ENCODE measurements at regions not wholly inside any gene's neighbourhood (a gene's known extent, or its start where the extent isn't known, plus 50 kb on each side); places are given as distances from the start of the nearest gene placed in this dataset.
"Not testable (repeated sequence)": the region's sequence is repeated elsewhere in the genome, so short reads cannot be mapped to it uniquely, and the experiment has no call there.

DNA sequence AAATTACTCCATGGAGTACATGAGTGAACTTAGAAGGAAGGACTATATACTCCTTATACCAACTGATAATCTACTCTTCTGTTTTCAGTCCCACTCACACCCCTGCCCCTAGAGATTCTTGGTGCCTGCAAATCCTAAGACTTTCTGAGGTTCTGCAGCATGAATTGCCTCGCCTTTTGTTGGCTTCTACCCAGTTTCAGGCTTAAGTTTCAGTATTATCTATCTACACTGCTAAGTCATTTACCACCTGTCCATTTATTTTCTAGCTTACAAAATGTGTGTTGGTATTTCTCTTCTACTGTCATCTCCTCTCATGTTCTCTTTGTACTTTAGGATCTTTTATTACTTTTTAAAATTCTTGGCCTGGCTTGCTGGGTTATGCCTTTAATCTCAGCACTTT is 94.4 kb upstream of the AMOT start:
- Histone ChIP-seq H3K27ac (ENCODE audit: poor library complexity, severe bottlenecking) (no peak overlapping the region), H3K27me3 (ENCODE audit: insufficient read depth, poor library complexity, severe bottlenecking) (no peaks in the 10 kb centered on the region), H3K4me3 (ENCODE audit: severe bottlenecking) (no peak overlapping the region), H3K36me3 (ENCODE audit: low read depth) (no peaks in the 10 kb centered on the region), H3K4me1 (ENCODE audit: insufficient read depth, poor library complexity, severe bottlenecking) (no peaks in the 10 kb centered on the region), H3K9me3 (ENCODE audit: severe bottlenecking) (no peaks in the 10 kb centered on the region)
- DNase-seq (ENCODE audit: low spot score) (no peak), ATAC-seq (ENCODE audit: low read depth) (no peak)
- TF ChIP-seq, protein P1, sequence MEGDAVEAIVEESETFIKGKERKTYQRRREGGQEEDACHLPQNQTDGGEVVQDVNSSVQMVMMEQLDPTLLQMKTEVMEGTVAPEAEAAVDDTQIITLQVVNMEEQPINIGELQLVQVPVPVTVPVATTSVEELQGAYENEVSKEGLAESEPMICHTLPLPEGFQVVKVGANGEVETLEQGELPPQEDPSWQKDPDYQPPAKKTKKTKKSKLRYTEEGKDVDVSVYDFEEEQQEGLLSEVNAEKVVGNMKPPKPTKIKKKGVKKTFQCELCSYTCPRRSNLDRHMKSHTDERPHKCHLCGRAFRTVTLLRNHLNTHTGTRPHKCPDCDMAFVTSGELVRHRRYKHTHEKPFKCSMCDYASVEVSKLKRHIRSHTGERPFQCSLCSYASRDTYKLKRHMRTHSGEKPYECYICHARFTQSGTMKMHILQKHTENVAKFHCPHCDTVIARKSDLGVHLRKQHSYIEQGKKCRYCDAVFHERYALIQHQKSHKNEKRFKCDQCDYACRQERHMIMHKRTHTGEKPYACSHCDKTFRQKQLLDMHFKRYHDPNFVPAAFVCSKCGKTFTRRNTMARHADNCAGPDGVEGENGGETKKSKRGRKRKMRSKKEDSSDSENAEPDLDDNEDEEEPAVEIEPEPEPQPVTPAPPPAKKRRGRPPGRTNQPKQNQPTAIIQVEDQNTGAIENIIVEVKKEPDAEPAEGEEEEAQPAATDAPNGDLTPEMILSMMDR (IDR thresholded peaks at IDR 0.05; ENCODE audit: poor library complexity, severe bottlenecking), result no peak

DNA sequence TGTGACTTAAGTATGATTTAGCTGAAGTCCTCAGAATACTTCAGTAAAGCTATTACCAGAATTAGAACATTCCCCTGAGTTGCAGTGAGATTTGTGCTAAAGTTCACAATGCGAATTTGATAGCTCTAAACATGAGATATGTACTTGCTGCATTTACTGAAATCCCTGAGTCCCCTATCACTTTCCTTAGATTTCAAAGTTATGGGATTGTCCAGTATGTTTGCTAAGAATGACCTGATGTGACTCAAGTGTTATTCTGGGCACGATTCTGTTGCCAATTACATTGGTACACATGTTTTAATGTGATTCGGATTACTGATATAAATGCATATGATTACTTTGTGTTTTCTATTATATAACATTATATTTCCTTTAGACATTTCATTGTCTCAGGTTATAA is 91.3 kb upstream of the AMOT start:
- no peaks in the 10 kb centered on the region for H3K9me3 ChIP-seq (ENCODE audit: severe bottlenecking)
- TF ChIP-seq, protein P1 (IDR thresholded peaks at IDR 0.05; ENCODE audit: poor library complexity, severe bottlenecking), result no peak
- H3K4me1 ChIP-seq (ENCODE audit: insufficient read depth, poor library complexity, severe bottlenecking), result no peaks in the 10 kb centered on the region
- no peaks in the 10 kb centered on the region for H3K27me3 ChIP-seq (ENCODE audit: insufficient read depth, poor library complexity, severe bottlenecking)
- ATAC-seq (ENCODE audit: low read depth), result no peak
- no peak overlapping the region for H3K27ac ChIP-seq (ENCODE audit: poor library complexity, severe bottlenecking)
- H3K36me3 ChIP-seq (ENCODE audit: low read depth), result no peaks in the 10 kb centered on the region
- no peak for DNase-seq (ENCODE audit: low spot score)
- no peak overlapping the region for H3K4me3 ChIP-seq (ENCODE audit: severe bottlenecking)

DNA sequence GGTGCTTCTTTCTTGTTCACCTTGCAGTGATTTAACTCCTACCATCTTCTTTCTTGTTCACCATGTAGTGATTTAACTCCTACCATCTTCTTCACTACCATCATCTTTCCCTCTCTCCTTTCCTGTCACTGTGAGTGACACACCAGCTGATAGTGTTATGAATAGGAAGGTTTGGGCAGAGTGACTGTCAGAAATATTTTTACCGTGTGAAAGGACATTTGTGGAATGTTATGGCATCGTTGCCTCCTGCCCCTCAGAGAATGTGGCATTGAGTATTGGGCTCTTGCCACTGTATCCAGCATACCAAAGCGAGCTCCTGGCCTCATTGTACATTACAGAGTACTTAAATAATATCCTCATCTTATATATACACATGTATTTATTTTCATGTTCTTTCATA is 90.8 kb upstream of the AMOT start:
- no peak for ATAC-seq (ENCODE audit: low read depth)
- no peak for DNase-seq (ENCODE audit: low spot score)

DNA sequence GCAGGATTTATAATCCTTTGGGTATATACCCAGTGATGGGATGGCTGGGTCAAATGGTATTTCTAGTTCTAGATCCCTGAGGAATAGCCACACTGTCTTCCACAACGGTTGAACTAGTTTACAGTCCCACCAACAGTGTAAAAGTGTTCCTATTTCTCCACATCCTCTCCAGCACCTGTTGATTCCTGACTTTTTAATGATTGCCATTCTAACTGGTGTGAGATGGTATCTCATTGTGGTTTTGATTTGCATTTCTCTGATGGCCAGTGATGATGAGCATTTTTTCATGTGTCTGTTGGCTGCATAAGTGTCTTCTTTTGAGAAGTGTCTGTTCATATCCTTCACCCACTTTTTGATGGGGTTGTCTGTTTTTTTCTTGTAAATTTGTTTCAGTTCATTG is 82.8 kb upstream of the AMOT start:
- H3K9me3 ChIP-seq (ENCODE audit: severe bottlenecking); H3K4me1 ChIP-seq (ENCODE audit: insufficient read depth, poor library complexity, severe bottlenecking); ATAC-seq (ENCODE audit: low read depth); H3K4me3 ChIP-seq (ENCODE audit: severe bottlenecking); H3K36me3 ChIP-seq (ENCODE audit: low read depth); H3K27ac ChIP-seq (ENCODE audit: poor library complexity, severe bottlenecking); DNase-seq (ENCODE audit: low spot score); H3K27me3 ChIP-seq (ENCODE audit: insufficient read depth, poor library complexity, severe bottlenecking): not testable (repeated sequence)

More for the DNA sequence above, 90.8 kb upstream of the AMOT start:
- Histone ChIP-seq H3K4me1 (ENCODE audit: insufficient read depth, poor library complexity, severe bottlenecking) (no peaks in the 10 kb centered on the region), H3K27ac (ENCODE audit: poor library complexity, severe bottlenecking) (no peak overlapping the region), H3K9me3 (ENCODE audit: severe bottlenecking) (no peaks in the 10 kb centered on the region), H3K4me3 (ENCODE audit: severe bottlenecking) (no peak overlapping the region), H3K36me3 (ENCODE audit: low read depth) (no peaks in the 10 kb centered on the region), H3K27me3 (ENCODE audit: insufficient read depth, poor library complexity, severe bottlenecking) (no peaks in the 10 kb centered on the region)
- TF ChIP-seq, protein P1 (IDR thresholded peaks at IDR 0.05; ENCODE audit: poor library complexity, severe bottlenecking), result no peak

DNA sequence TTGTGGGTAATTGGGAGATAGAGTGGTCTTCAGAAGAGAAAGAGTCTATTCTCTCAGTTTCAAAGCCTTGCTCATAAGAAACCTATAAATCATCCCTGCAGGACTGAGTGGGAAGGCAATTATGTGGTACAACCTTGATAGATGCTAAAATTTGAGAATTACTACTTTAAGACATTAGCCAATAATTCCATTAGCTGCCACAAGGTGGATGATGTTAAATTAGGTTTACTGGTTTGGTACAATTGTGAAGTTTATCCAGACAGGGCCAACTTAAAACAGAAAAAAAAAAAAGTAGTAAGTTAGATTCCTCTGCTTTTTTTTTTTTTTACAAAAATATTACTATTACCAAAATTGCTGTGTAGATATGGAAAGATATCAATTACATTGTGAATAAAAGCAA is 73.2 kb upstream of the AMOT start:
- Histone ChIP-seq H3K27ac (ENCODE audit: poor library complexity, severe bottlenecking) (no peak overlapping the region), H3K4me3 (ENCODE audit: severe bottlenecking) (no peak overlapping the region), H3K4me1 (ENCODE audit: insufficient read depth, poor library complexity, severe bottlenecking) (no peaks in the 10 kb centered on the region), H3K36me3 (ENCODE audit: low read depth) (no peaks in the 10 kb centered on the region), H3K9me3 (ENCODE audit: severe bottlenecking) (no peaks in the 10 kb centered on the region), H3K27me3 (ENCODE audit: insufficient read depth, poor library complexity, severe bottlenecking) (no peaks in the 10 kb centered on the region)
- ATAC-seq (ENCODE audit: low read depth) (no peak), DNase-seq (ENCODE audit: low spot score) (no peak)
- TF ChIP-seq, protein P1 (IDR thresholded peaks at IDR 0.05; ENCODE audit: poor library complexity, severe bottlenecking), result no peak

Data from RWPE2 (cell line).